ENCODE measurements at regions not wholly inside any gene's neighbourhood (a gene's known extent, or its start where the extent isn't known, plus 50 kb on each side); places are given as distances from the start of the nearest gene placed in this dataset.

- peaks cover 0 to 16% of the 10 kb centered on the region in 2 experiments; a peak in 3 of 5 replicates for H3K27me3 ChIP-seq (ENCODE audit: control insufficient read depth in 1 of 2, insufficient read depth in 2 of 2, low read length in 2 of 2)
- H3K4me1 ChIP-seq (ENCODE audit: insufficient read depth, low read length) = no peaks in the 10 kb centered on the region
- H3K4me2 ChIP-seq (ENCODE audit: low read depth, low read length) = no peak overlapping the region
- H3K9me3 ChIP-seq (ENCODE audit: low read length) = no peaks in the 10 kb centered on the region
- in situ Hi-C loops (cut with HindIII; ENCODE audit: extremely low pct_ligation_motif_present, low pct_unique_long_range_greater_than_20kb) = no loop called here
- no TSS peak for BruUV-seq (replicated peaks)
- no peaks in the 10 kb centered on the region for H3K79me2 ChIP-seq (ENCODE audit: insufficient read depth, low read length)
- H3K4me3 ChIP-seq (replicated peaks in 1 of 3; ENCODE audit: insufficient read depth in 1 of 3, low read depth in 2 of 3, low read length in 3 of 3) = no peak overlapping the region
- no peaks in the 10 kb centered on the region for H3K36me3 ChIP-seq (replicated peaks in 1 of 2; ENCODE audit: control insufficient read depth in 1 of 2, insufficient read depth in 2 of 2, low read length in 2 of 2)
- intact Hi-C loops (cut with micrococcal nuclease; ENCODE audit: unreplicated experiment) = no loop called here
- POLR2A ChIA-PET = no interaction called here
- H3K27ac ChIP-seq (ENCODE audit: extremely low read length, insufficient read depth, low read length) = no peak overlapping the region
- no peaks in the 10 kb centered on the region for H4K20me1 ChIP-seq (ENCODE audit: insufficient read depth, low read length)
- ATAC-seq (no peak), DNase-seq (ENCODE audit: low spot score) (no peak), FAIRE-seq (no peak)
- no peak overlapping the region for H2AFZ ChIP-seq (ENCODE audit: low read length)
- CTCF ChIA-PET (ENCODE audit: low intra/inter-chr PET ratio, low total read pairs) = no interaction called here
- H3K9ac ChIP-seq (ENCODE audit: insufficient read depth, low read depth, low read length) = no peak overlapping the region
- TF ChIP-seq ZSCAN20 (CRISPR knock-in tag; IDR thresholded peaks at IDR 0.05; ENCODE audit: borderline replicate concordance) = no peak
- TF ChIP-seq WIZ (CRISPR knock-in tag; IDR thresholded peaks at IDR 0.05) = no peak
- TF ChIP-seq ZNF574 (CRISPR knock-in tag; IDR thresholded peaks at IDR 0.05) = no peak
- TF ChIP-seq SRSF4 (IDR thresholded peaks at IDR 0.05; ENCODE audit: low read depth, low read length, poor library complexity, severe bottlenecking) = no peak
- TF ChIP-seq ZNF619 (CRISPR knock-in tag; IDR thresholded peaks at IDR 0.05) = no peak
- no peak for TF ChIP-seq ZNF207 (IDR thresholded peaks at IDR 0.05; ENCODE audit: borderline replicate concordance)
- no peak for TF ChIP-seq ZNF781 (CRISPR knock-in tag; IDR thresholded peaks at IDR 0.05; ENCODE audit: borderline replicate concordance, not compliant biosample characterization)
- WGBS (ENCODE audit: low lambda C conversion rate) = 15% methylated on average over 5 of the region's 5 CpGs
Observed at GRCh38 chr5:171721464-171721863, 64.2 kb upstream of the SMIM23 start.

Data from HepG2 (cell line).